Activated CD4-positive, alpha-beta T cell treated with anti-CD3 and anti-CD28 coated beads, Interleukin-2, amount 50 U/mL, for 24 hours (primary cell): ENCODE measurements at regions not wholly inside any gene's neighbourhood (a gene's known extent, or its start where the extent isn't known, plus 50 kb on each side); places are given as distances from the start of the nearest gene placed in this dataset.

ENCODE experiments used
- DNase-seq, 2 donors: peaks; one replicate each; pipeline ENCODE4 v3.0.0-alpha.2; 2020; ENCODE audit warnings: low read depth in 1 of 2, low spot score in 1 of 2

DNA sequence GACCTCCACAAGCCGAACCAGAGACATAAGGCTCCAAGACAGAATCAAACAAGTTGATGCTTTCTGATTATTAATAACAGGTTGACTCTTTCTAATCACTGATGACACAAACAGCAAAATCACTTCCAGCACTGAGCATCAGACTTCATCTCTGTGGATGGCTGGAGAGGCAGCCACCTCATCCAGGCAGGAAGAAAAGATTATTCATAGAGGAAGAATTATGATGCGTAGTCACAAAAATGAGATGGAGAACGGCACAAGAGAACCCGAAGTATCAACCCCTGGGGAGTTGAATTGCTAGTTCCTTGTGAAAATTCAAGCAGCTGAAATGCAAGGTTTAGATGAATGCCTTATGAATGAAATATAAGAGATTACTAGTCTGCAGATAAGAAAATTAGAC, 49.9 kb upstream of the LMCD1 start:
- no peak for DNase-seq
